ENCODE measurements at regions not wholly inside any gene's neighbourhood (a gene's known extent, or its start where the extent isn't known, plus 50 kb on each side); places are given as distances from the start of the nearest gene placed in this dataset.

DNA sequence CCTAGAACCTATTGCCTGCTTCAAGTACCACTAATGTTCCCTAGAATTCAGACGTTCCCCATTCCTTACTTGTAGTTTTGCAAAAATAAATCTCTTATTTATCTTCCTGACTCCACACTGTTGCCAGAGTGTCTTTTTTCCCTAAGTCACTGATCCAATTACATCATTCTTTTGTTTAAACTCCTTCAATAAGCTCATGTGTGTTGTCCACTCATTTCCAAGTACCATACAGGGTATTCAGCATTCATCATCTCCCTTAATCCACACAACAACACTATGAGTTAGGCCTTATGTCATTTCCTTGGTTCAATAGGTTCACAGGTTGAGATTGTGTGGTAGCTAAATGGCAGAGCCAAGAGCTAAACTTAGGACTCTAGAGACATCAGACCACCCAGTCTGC is 119.9 kb upstream of the RHOBTB1 start:
- TF ChIP-seq EP300 (IDR thresholded peaks at IDR 0.05; ENCODE audit: borderline replicate concordance) (no peak), ZBTB7A (IDR thresholded peaks at IDR 0.05; ENCODE audit: low read depth) (no peak), TEAD4 (IDR thresholded peaks at IDR 0.05) (no peak), MAX (IDR thresholded peaks at IDR 0.05) (no peak), RAD21 (IDR thresholded peaks at IDR 0.05; ENCODE audit: low read depth) (no peak), CEBPB (IDR thresholded peaks at IDR 0.05) (no peak), FOXM1 (IDR thresholded peaks at IDR 0.05; ENCODE audit: borderline replicate concordance, low read depth) (no peak), CREB1 (IDR thresholded peaks at IDR 0.05; ENCODE audit: low read depth) (no peak), YY1 (IDR thresholded peaks at IDR 0.05; ENCODE audit: low read depth) (no peak)
